K562 (cell line): ENCODE measurements at regions not wholly inside any gene's neighbourhood (a gene's known extent, or its start where the extent isn't known, plus 50 kb on each side); places are given as distances from the start of the nearest gene placed in this dataset.

Source experiments
- ATAC-seq: fragments of 200-7000 bp; cut with Tn5 transposase; 3 replicates; pipeline ENCODE4 v1.9.1; 2020; ENCODE audit warnings: moderate library complexity
- BruUV-seq: library from RNA; stranded (reverse); fragments of 400-500 nt; replicated peaks from 2 replicates; lab custom pipeline; 2021; lab: Mats Ljungman, UMichigan
- CTCF ChIA-PET: fragments of 300-600 bp; formaldehyde crosslinking; extraction: SDS; loops from one replicate; lab custom pipeline; 2021; ENCODE audit warnings: low intra/inter-chr PET ratio; lab: Yijun Ruan, JAX
- POLR2A ChIA-PET: fragments of 300-600, 350-650 bp; sonication (Branson Sonifier 250); formaldehyde crosslinking; extraction: SDS; loops from one replicate; lab custom pipeline; 2021; ENCODE audit warnings: antibody characterized with exemption, inconsistent platforms; lab: Yijun Ruan, JAX
- DNase-seq, 4 experiments: peaks; one replicate each; pipeline versions ENCODE4 v3.0.0 to v3.0.0-alpha.2; 2011 to 2018; ENCODE audit warnings: low spot score in 3 of 4, mixed read lengths in 3 of 4; ENCODE audit errors: extremely low read depth in 1 of 4
- FAIRE-seq: peaks from 2 replicates; lab custom pipeline; 2011; peaks lifted over from hg19 to GRCh38; lab: Jason Lieb, UNC
- H2AFZ ChIP-seq: 2 replicates; pipeline ENCODE4 v1.6.0; 2011; ENCODE audit warnings: low read depth, low read length, control low read depth, inconsistent platforms
- H3K27ac ChIP-seq: fragments of 200-600 bp; 3 replicates; pipeline ENCODE4 v1.8.0; 2011; ENCODE audit warnings: low read depth, mild to moderate bottlenecking, control low read depth, inconsistent platforms, low read length, moderate library complexity, mixed read lengths; ENCODE audit errors: extremely low read depth
- H3K27me3 ChIP-seq, 2 experiments: fragments of 300-600 bp in 1 of 2; 2 replicates in 1 of 2; 3 replicates in 1 of 2; pipeline versions ENCODE4 v1.6.0 to v1.8.0; 2011; ENCODE audit warnings: inconsistent platforms in 2 of 2, low read length in 2 of 2, mild to moderate bottlenecking in 1 of 2, mixed read lengths in 1 of 2, moderate library complexity in 1 of 2; ENCODE audit not compliant: control insufficient read depth in 2 of 2, insufficient read depth in 2 of 2
- H3K36me3 ChIP-seq: fragments of 300-600 bp; 3 replicates; pipeline ENCODE4 v1.8.0; 2011; ENCODE audit warnings: mild to moderate bottlenecking, low read length, inconsistent platforms; ENCODE audit not compliant: control insufficient read depth, insufficient read depth
- H3K4me1 ChIP-seq, 2 experiments: fragments of 200-600 bp in 1 of 2; replicated peaks in 1 of 2; 2 replicates in 1 of 2; 3 replicates in 1 of 2; pipeline versions ENCODE4 v1.5.1 to v1.8.0; 2011; ENCODE audit warnings: inconsistent platforms in 2 of 2, low read length in 2 of 2, mild to moderate bottlenecking in 1 of 2, mixed read lengths in 1 of 2, moderate library complexity in 1 of 2; ENCODE audit not compliant: control insufficient read depth in 2 of 2, insufficient read depth in 2 of 2
- H3K4me2 ChIP-seq: 2 replicates; pipeline ENCODE4 v1.6.1; 2011; ENCODE audit warnings: low read length, control low read depth, inconsistent platforms, mixed read lengths; ENCODE audit not compliant: insufficient read depth
- H3K4me3 ChIP-seq: fragments of 200-600 bp; sonication (generic), shearing (Covaris generic); 2 replicates; pipeline ENCODE4 v1.5.1; 2016; ENCODE audit warnings: control low read depth, inconsistent platforms
- H3K79me2 ChIP-seq: fragments of 200-600 bp; 3 replicates; pipeline ENCODE4 v1.8.0; 2011; ENCODE audit warnings: low read length, inconsistent platforms; ENCODE audit not compliant: control insufficient read depth, insufficient read depth
- H3K9ac ChIP-seq, 2 experiments: 2 replicates each; pipeline versions ENCODE4 v1.6.0 to v1.6.1; 2011; ENCODE audit warnings: low read depth in 2 of 2, low read length in 2 of 2, control low read depth in 1 of 2, inconsistent platforms in 1 of 2, mild to moderate bottlenecking in 1 of 2, mixed read lengths in 1 of 2; ENCODE audit not compliant: insufficient read depth in 1 of 2
- H3K9me1 ChIP-seq: one replicate; pipeline ENCODE4 v1.6.0; 2011; ENCODE audit warnings: inconsistent platforms, mild to moderate bottlenecking, low read length, moderate library complexity; ENCODE audit not compliant: control insufficient read depth, insufficient read depth
- H3K9me3 ChIP-seq: replicated peaks from 2 replicates; pipeline ENCODE4 v1.5.1; 2011; ENCODE audit warnings: low read depth, low read length, inconsistent platforms; ENCODE audit not compliant: control insufficient read depth, insufficient read depth
- H4K20me1 ChIP-seq: replicated peaks from 2 replicates; pipeline ENCODE4 v1.6.1; 2011; ENCODE audit warnings: low read length, inconsistent platforms, mixed read lengths; ENCODE audit not compliant: control insufficient read depth, insufficient read depth
- CHD4 ChIP-seq: fragments of 200-600 bp; sonication (generic); IDR thresholded peaks from 3 replicates; pipeline ENCODE4 v1.6.1; 2012; ENCODE audit warnings: low read depth, mild to moderate bottlenecking, mixed read lengths, low read length, inconsistent platforms; ENCODE audit not compliant: insufficient read depth, insufficient replicate concordance, poor library complexity, severe bottlenecking
- DMBX1 ChIP-seq: fragments of 250-450 bp; sonication (Bioruptor Pico); IDR thresholded peaks from 2 replicates; pipeline ENCODE4 v1.8.0; 2022; ENCODE audit warnings: inconsistent platforms, mild to moderate bottlenecking, moderate library complexity, borderline replicate concordance
- EHMT2 ChIP-seq: fragments of 450-650 bp; IDR thresholded peaks from 2 replicates; pipeline ENCODE4 v1.6.1; 2018; ENCODE audit warnings: antibody characterized with exemption
- ELK3 ChIP-seq: fragments of 450-650 bp; formaldehyde crosslinking; IDR thresholded peaks from 2 replicates; pipeline ENCODE4 v1.4.0; 2020; ENCODE audit warnings: mild to moderate bottlenecking
- GTF2A2 ChIP-seq: IDR thresholded peaks from 2 replicates; pipeline ENCODE4 v1.6.1; 2016; ENCODE audit warnings: mild to moderate bottlenecking, missing genetic modification characterization, missing compliant biosample characterization
- HINFP ChIP-seq: fragments of 450-650 bp; conservative IDR thresholded peaks from 2 replicates; pipeline ENCODE4 v1.6.1; 2016; ENCODE audit warnings: missing genetic modification characterization, low read depth, mild to moderate bottlenecking, control low read depth, missing compliant biosample characterization
- HLTF ChIP-seq: fragments of 450-650 bp; IDR thresholded peaks from 2 replicates; pipeline ENCODE4 v1.6.1; 2016
- PHTF2 ChIP-seq: fragments of 250-450 bp; sonication (Bioruptor Pico); IDR thresholded peaks from 2 replicates; pipeline ENCODE4 v1.5.0; 2021; ENCODE audit warnings: mild to moderate bottlenecking
- PRPF4 ChIP-seq: fragments of 200-400 bp; formaldehyde crosslinking; IDR thresholded peaks from one replicate; pipeline ENCODE4 v1.6.1; 2017; ENCODE audit warnings: low read length, low read depth, mild to moderate bottlenecking; ENCODE audit not compliant: insufficient read depth, poor library complexity, severe bottlenecking
- RBM15 ChIP-seq: fragments of 200-400 bp; formaldehyde crosslinking; IDR thresholded peaks from 2 replicates; pipeline ENCODE4 v1.6.1; 2018; ENCODE audit warnings: mild to moderate bottlenecking, low read length, moderate library complexity; ENCODE audit not compliant: insufficient read depth
- SMARCA4 ChIP-seq: fragments of 450-650 bp; IDR thresholded peaks from 2 replicates; pipeline ENCODE4 v1.6.1; 2016
- WGBS: fragments of 100-300 bp; shearing (Covaris generic); methylation state at CpG from one replicate; pipeline ENCODE4 v1.1.6; 2016; ENCODE audit warnings: low coverage, mixed read lengths; ENCODE audit not compliant: insufficient coverage; ENCODE audit errors: missing lambda C conversion rate; 5-methylcytosine and 5-hydroxymethylcytosine counted together
- in situ Hi-C: fragments of 300-500 bp; cut with MboI; formaldehyde crosslinking; loops from 4 replicates; pipeline ENCODE4 v1.15.0; 2018; ENCODE audit warnings: inconsistent platforms, mixed read lengths
- intact Hi-C: fragments of 100-400 bp; cut with micrococcal nuclease; formaldehyde crosslinking; loops from 2 replicates; pipeline ENCODE4 v1.14.2; 2022

GRCh38 chr3:168977716-168978374, 685.7 kb downstream of the MECOM start:
- no peak overlapping the region for H3K4me3 ChIP-seq
- POLR2A ChIA-PET = no interaction called here
- no peaks in the 10 kb centered on the region for H3K27me3 ChIP-seq
- no peak overlapping the region for H3K4me2 ChIP-seq
- 0% methylated on average over 4 of the region's 5 CpGs for WGBS
- H3K36me3 ChIP-seq = no peaks in the 10 kb centered on the region
- ATAC-seq (no peak), FAIRE-seq (no peak), DNase-seq (no peak)
- in situ Hi-C loops = no loop called here
- H3K9ac ChIP-seq = no peak overlapping the region
- no peaks in the 10 kb centered on the region for H3K9me1 ChIP-seq
- no peaks in the 10 kb centered on the region for H3K79me2 ChIP-seq
- H3K4me1 ChIP-seq = no peaks in the 10 kb centered on the region
- no peaks in the 10 kb centered on the region for H3K9me3 ChIP-seq
- H2AFZ ChIP-seq = no peak overlapping the region
- H4K20me1 ChIP-seq = no peaks in the 10 kb centered on the region
- intact Hi-C loops = no loop called here
- no peak for TF ChIP-seq CHD4
- no TSS peak for BruUV-seq
- CTCF ChIA-PET = no interaction called here
- no peak overlapping the region for H3K27ac ChIP-seq

- Histone ChIP-seq H3K36me3 (no peaks in the 10 kb centered on the region), H4K20me1 (no peaks in the 10 kb centered on the region), H3K79me2 (no peaks in the 10 kb centered on the region), H3K4me2 (no peak overlapping the region), H3K9me3 (no peaks in the 10 kb centered on the region), H3K4me3 (no peak overlapping the region), H3K27me3 (no peaks in the 10 kb centered on the region), H3K9ac (no peak overlapping the region), H3K4me1 (no peaks in the 10 kb centered on the region), H3K27ac (no peak overlapping the region), H3K9me1 (no peaks in the 10 kb centered on the region), H2AFZ (no peak overlapping the region)
- in situ Hi-C loops (no loop called here), intact Hi-C loops (no loop called here)
- ATAC-seq = no peak
- WGBS = 0% methylated on average over 2 of the region's 2 CpGs
- CTCF ChIA-PET = no interaction called here
- no TSS peak for BruUV-seq
- FAIRE-seq = no peak
- DNase-seq = no peak
- POLR2A ChIA-PET = no interaction called here
- no peak for TF ChIP-seq GTF2A2 (tag)
- no peak for TF ChIP-seq ELK3 (CRISPR knock-in tag)
- no peak for TF ChIP-seq EHMT2
- no peak for TF ChIP-seq SMARCA4
- TF ChIP-seq HLTF = no peak
- no peak for TF ChIP-seq DMBX1 (CRISPR knock-in tag)
- TF ChIP-seq PHTF2 (CRISPR knock-in tag) = no peak
- no peak for TF ChIP-seq PRPF4
- no peak for TF ChIP-seq RBM15
- TF ChIP-seq HINFP (tag) = no peak
Observed at GRCh38 chr3:168976969-168977368, 686.5 kb downstream of the MECOM start.
